HepG2 (cell line): ENCODE measurements at regions not wholly inside any gene's neighbourhood (a gene's known extent, or its start where the extent isn't known, plus 50 kb on each side); places are given as distances from the start of the nearest gene placed in this dataset.

ENCODE experiments used
- ATF1 ChIP-seq: IDR thresholded peaks from 2 replicates; pipeline ENCODE4 v1.6.1; 2016; ENCODE audit warnings: mild to moderate bottlenecking, control low read depth
- CEBPG ChIP-seq: IDR thresholded peaks from 2 replicates; pipeline ENCODE4 v1.6.1; 2016
- CTCF ChIP-seq: sonication (generic); formaldehyde crosslinking; IDR thresholded peaks from 2 replicates; pipeline ENCODE4 v1.5.0; 2020; ENCODE audit warnings: mild to moderate bottlenecking, missing genetic modification reagents, moderate library complexity
- EZH2 ChIP-seq: conservative IDR thresholded peaks from 2 replicates; pipeline ENCODE4 v1.6.1; 2012; ENCODE audit warnings: mild to moderate bottlenecking, low read depth, low read length, moderate library complexity
- FOXP1 ChIP-seq, 2 experiments: fragments of 450-650 bp in 1 of 2; IDR thresholded peaks; 2 replicates each; pipeline ENCODE4 v1.6.1; 2017 to 2018; ENCODE audit warnings: antibody characterized with exemption in 1 of 2
- HINFP ChIP-seq: sonication (generic); formaldehyde crosslinking; IDR thresholded peaks from 2 replicates; pipeline ENCODE4 v1.4.0; 2020; ENCODE audit warnings: low read depth, mild to moderate bottlenecking, missing genetic modification reagents
- ISL2 ChIP-seq: sonication (generic); formaldehyde crosslinking; IDR thresholded peaks from 2 replicates; pipeline ENCODE4 v1.5.0; 2020; ENCODE audit warnings: missing genetic modification reagents
- MXD4 ChIP-seq: IDR thresholded peaks from 2 replicates; pipeline ENCODE4 v1.6.1; 2016; ENCODE audit warnings: mild to moderate bottlenecking, missing biosample characterization, missing genetic modification reagents
- MYNN ChIP-seq: sonication (generic); formaldehyde crosslinking; IDR thresholded peaks from 2 replicates; pipeline ENCODE4 v1.4.0; 2020; ENCODE audit warnings: mild to moderate bottlenecking, low read depth, missing genetic modification reagents
- SIN3A ChIP-seq: IDR thresholded peaks from 2 replicates; pipeline ENCODE4 v1.6.1; 2011; ENCODE audit warnings: low read depth, mild to moderate bottlenecking, control low read depth, low read length, borderline replicate concordance
- ZFP62 ChIP-seq: sonication (generic); formaldehyde crosslinking; IDR thresholded peaks from 2 replicates; pipeline ENCODE4 v1.4.0; 2020; ENCODE audit warnings: missing genetic modification reagents
- ZFX ChIP-seq: sonication (generic); formaldehyde crosslinking; IDR thresholded peaks from 2 replicates; pipeline ENCODE4 v1.4.0; 2020; ENCODE audit warnings: mild to moderate bottlenecking, low read depth, missing genetic modification reagents, moderate library complexity
- ZNF274 ChIP-seq: sonication (generic); formaldehyde crosslinking; IDR thresholded peaks from 2 replicates; pipeline ENCODE4 v1.5.1; 2020; ENCODE audit warnings: mild to moderate bottlenecking, missing genetic modification reagents
- ZNF317 ChIP-seq: sonication (generic); formaldehyde crosslinking; IDR thresholded peaks from 2 replicates; pipeline ENCODE4 v1.5.0; 2020; ENCODE audit warnings: mild to moderate bottlenecking, missing genetic modification reagents

- TF ChIP-seq ZNF317 (CRISPR knock-in tag) (no peak), ISL2 (CRISPR knock-in tag) (no peak), FOXP1 (IDR thresholded peaks at IDR 0.05) (no peak), FOXP1 (CRISPR knock-in tag; IDR thresholded peaks at IDR 0.05) (no peak), ATF1 (CRISPR knock-in tag) (no peak), MYNN (no peak), ZNF274 (CRISPR knock-in tag) (no peak), MXD4 (CRISPR knock-in tag) (no peak), ZFP62 (CRISPR knock-in tag) (no peak), ZFX (CRISPR knock-in tag) (no peak), CTCF (no peak), EZH2 (no peak), CEBPG (CRISPR knock-in tag) (no peak), SIN3A (no peak), HINFP (CRISPR knock-in tag) (no peak)
Observed at GRCh38 chr2:16763056-16763455, 97.4 kb upstream of the CYRIA start.
